ENCODE measurements at regions not wholly inside any gene's neighbourhood (a gene's known extent, or its start where the extent isn't known, plus 50 kb on each side); places are given as distances from the start of the nearest gene placed in this dataset.
"Not testable (repeated sequence)": the region's sequence is repeated elsewhere in the genome, so short reads cannot be mapped to it uniquely, and the experiment has no call there.

- no peak for TF ChIP-seq CTCF (IDR thresholded peaks at IDR 0.05; ENCODE audit: control insufficient read depth, insufficient read depth, low read depth, low read length, missing control alignments)
- no peak overlapping the region for H3K4me3 ChIP-seq (ENCODE audit: control insufficient read depth, low read depth, low read length)
- DNase-seq (ENCODE audit: low read depth), result no peak
Measured at GRCh38 chr13:87244256-87244890, 426.8 kb upstream of the SLITRK5 start.

GRCh38 chr13:87249847-87250246, 421.3 kb upstream of the SLITRK5 start:
- H3K4me3 ChIP-seq (ENCODE audit: control insufficient read depth, low read depth, low read length); DNase-seq (ENCODE audit: low read depth): not testable (repeated sequence)

GRCh38 chr13:87255394-87255793, 415.8 kb upstream of the SLITRK5 start:
- DNase-seq (ENCODE audit: low read depth), result no peak
- H3K4me3 ChIP-seq (ENCODE audit: control insufficient read depth, low read depth, low read length), result no peak overlapping the region
- TF ChIP-seq CTCF (IDR thresholded peaks at IDR 0.05; ENCODE audit: control insufficient read depth, insufficient read depth, low read depth, low read length, missing control alignments), result no peak

- TF ChIP-seq CTCF (IDR thresholded peaks at IDR 0.05; ENCODE audit: control insufficient read depth, insufficient read depth, low read depth, low read length, missing control alignments), result no peak
- H3K4me3 ChIP-seq (ENCODE audit: control insufficient read depth, low read depth, low read length), result no peak overlapping the region
- DNase-seq (ENCODE audit: low read depth), result no peak
Measured at GRCh38 chr13:87259479-87260083, 411.6 kb upstream of the SLITRK5 start.

- no peak for DNase-seq (ENCODE audit: low read depth)
- peak; percentile 9 for TF ChIP-seq CTCF (IDR thresholded peaks at IDR 0.05; ENCODE audit: control insufficient read depth, insufficient read depth, low read depth, low read length, missing control alignments)
- H3K4me3 ChIP-seq (ENCODE audit: control insufficient read depth, low read depth, low read length), result no peak overlapping the region
Measured at GRCh38 chr13:87274209-87274819, 396.9 kb upstream of the SLITRK5 start.

GRCh38 chr13:87280139-87280538, 391.0 kb upstream of the SLITRK5 start:
- TF ChIP-seq CTCF (IDR thresholded peaks at IDR 0.05; ENCODE audit: control insufficient read depth, insufficient read depth, low read depth, low read length, missing control alignments), result no peak
- H3K4me3 ChIP-seq (ENCODE audit: control insufficient read depth, low read depth, low read length), result no peak overlapping the region
- DNase-seq (ENCODE audit: low read depth), result no peak

GRCh38 chr13:87287721-87288120, 383.4 kb upstream of the SLITRK5 start:
- no peak overlapping the region for H3K4me3 ChIP-seq (ENCODE audit: control insufficient read depth, low read depth, low read length)
- DNase-seq (ENCODE audit: low read depth), result no peak
- TF ChIP-seq CTCF (IDR thresholded peaks at IDR 0.05; ENCODE audit: control insufficient read depth, insufficient read depth, low read depth, low read length, missing control alignments), result no peak

Measured in AG09309 (cell line).